Activated CD4-positive, CD25-positive, alpha-beta regulatory T cell treated with anti-CD3 and anti-CD28 coated beads, Interleukin-2, amount 50 U/mL, for 24 hours (primary cell): ENCODE measurements at regions not wholly inside any gene's neighbourhood (a gene's known extent, or its start where the extent isn't known, plus 50 kb on each side); places are given as distances from the start of the nearest gene placed in this dataset.
A peak's percentile ranks its signal among the peaks of the same experiment; 100 is the strongest.

Experiments used
- ATAC-seq, 2 donors: fragments of 150-1000 bp; cut with Tn5 transposase; one replicate each; pipeline ENCODE4 v1.10.0; 2021; ENCODE audit warnings: mild to moderate bottlenecking in 1 of 2, moderate library complexity in 1 of 2

GRCh38 chr20:39338469-39339376 lies 376.6 kb downstream of the DHX35 start:
- ATAC-seq: peak in 1 of 2 donors; percentile 35

- no peak for ATAC-seq
Measured at GRCh38 chr20:39333211-39333610, 371.1 kb downstream of the DHX35 start.

- no peak for ATAC-seq
Measured at GRCh38 chr20:39328347-39328746, 366.2 kb downstream of the DHX35 start.

- ATAC-seq: no peak
Measured at GRCh38 chr20:39326050-39326449, 363.9 kb downstream of the DHX35 start.

- no peak for ATAC-seq
Measured at GRCh38 chr20:39318911-39319310, 356.8 kb downstream of the DHX35 start.

- no peak for ATAC-seq
Measured at GRCh38 chr20:39312676-39313075, 350.5 kb downstream of the DHX35 start.

- no peak for ATAC-seq
Measured at GRCh38 chr20:39311851-39312506, 349.8 kb downstream of the DHX35 start.

GRCh38 chr20:39310363-39310995 lies 348.3 kb downstream of the DHX35 start:
- ATAC-seq: no peak

GRCh38 chr20:39309458-39309857 lies 347.3 kb downstream of the DHX35 start:
- ATAC-seq: no peak

GRCh38 chr20:39302312-39302711 lies 340.2 kb downstream of the DHX35 start:
- ATAC-seq: no peak

GRCh38 chr20:39299783-39300182 lies 337.6 kb downstream of the DHX35 start:
- no peak for ATAC-seq

- ATAC-seq: no peak
Measured at GRCh38 chr20:39298571-39299506, 336.7 kb downstream of the DHX35 start.

- no peak for ATAC-seq
Measured at GRCh38 chr20:39298121-39298520, 336.0 kb downstream of the DHX35 start.

GRCh38 chr20:39295301-39295700 lies 333.2 kb downstream of the DHX35 start:
- no peak for ATAC-seq

- ATAC-seq: no peak
Measured at GRCh38 chr20:39294137-39294725, 332.1 kb downstream of the DHX35 start.

- no peak for ATAC-seq
Measured at GRCh38 chr20:39292193-39292736, 330.1 kb downstream of the DHX35 start.

- ATAC-seq: no peak
Measured at GRCh38 chr20:39291301-39291700, 329.2 kb downstream of the DHX35 start.

GRCh38 chr20:39290575-39290974 lies 328.4 kb downstream of the DHX35 start:
- ATAC-seq: no peak

- ATAC-seq: no peak
Measured at GRCh38 chr20:39289831-39290230, 327.7 kb downstream of the DHX35 start.

- ATAC-seq: no peak
Measured at GRCh38 chr20:39289316-39289715, 327.2 kb downstream of the DHX35 start.

GRCh38 chr20:39283464-39283863 lies 321.3 kb downstream of the DHX35 start:
- no peak for ATAC-seq

GRCh38 chr20:39282619-39283092 lies 320.5 kb downstream of the DHX35 start:
- ATAC-seq: no peak
